DMS153 treated with DMSO at 0.1 percent for 48 hours (cell line): ENCODE measurements at regions not wholly inside any gene's neighbourhood (a gene's known extent, or its start where the extent isn't known, plus 50 kb on each side); places are given as distances from the start of the nearest gene placed in this dataset.

Experiments
- DNase-seq: peaks from one replicate; lab custom pipeline; 2025; ENCODE audit not compliant: unreplicated experiment; lab: John Stamatoyannopoulos, UW

DNA sequence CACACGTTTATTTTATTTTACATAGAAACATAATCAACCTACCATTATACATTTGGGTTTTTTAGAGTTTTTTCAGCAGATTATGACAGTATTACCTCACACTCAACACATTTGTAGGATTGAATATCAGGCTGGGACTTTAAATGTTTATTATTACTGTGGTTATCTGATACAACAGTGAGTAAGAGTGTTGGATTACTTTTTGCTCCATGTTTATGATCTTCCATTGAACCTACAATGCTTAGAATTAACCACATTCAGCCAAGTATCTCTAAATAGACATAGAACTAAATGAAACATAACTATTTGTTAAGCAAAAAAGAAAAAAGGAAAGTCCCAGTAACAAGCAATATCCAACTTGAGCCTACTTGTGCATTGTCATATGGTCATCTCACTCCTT is 607.4 kb upstream of the PITX2 start:
- DNase-seq = no peak

DNA sequence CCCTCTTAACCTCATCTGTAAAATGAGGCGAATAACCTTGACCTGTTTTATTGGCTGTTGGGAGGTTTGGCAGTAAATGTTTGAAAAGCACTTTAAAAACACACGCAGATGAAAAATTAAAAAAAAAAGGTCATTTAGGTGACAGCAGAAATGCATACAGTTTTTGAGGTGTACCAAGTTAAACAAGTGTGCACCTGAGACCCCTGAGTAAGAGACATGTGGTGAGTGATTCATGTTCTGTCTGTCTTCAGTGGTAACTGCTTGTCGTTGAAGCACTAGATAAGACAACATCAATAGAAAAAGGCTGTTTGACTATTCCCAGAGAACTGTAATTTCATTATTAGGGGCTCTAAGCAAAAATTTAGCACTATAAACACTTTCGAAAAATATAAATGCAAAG is 608.4 kb upstream of the PITX2 start:
- DNase-seq = no peak

DNA sequence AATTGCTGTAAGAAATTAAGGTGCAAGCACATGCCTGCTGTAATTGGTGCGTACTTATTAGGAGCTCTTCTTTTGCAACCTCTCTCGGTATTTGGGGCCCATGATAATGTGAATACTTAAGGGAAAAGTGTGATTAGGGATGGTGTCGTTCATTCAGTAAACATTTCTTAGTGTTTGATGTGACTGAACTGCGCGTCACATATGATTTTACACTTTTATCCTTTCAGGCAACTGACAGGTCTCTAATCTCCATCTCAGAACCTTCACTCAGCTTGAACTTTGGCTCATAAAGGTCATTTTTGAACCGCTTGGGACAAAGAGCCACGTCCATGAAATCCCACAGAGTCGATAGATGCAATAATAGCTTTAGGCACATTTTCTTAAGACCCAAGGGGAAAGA is 612.1 kb upstream of the PITX2 start:
- no peak for DNase-seq

- DNase-seq = no peak
Observed at GRCh38 chr4:111263836-111264235, 641.0 kb upstream of the PITX2 start.

GRCh38 chr4:111266937-111267336 is 644.1 kb upstream of the PITX2 start:
- DNase-seq = no peak

GRCh38 chr4:111267786-111268185 is 644.9 kb upstream of the PITX2 start:
- no peak for DNase-seq

GRCh38 chr4:111268769-111269414 is 646.0 kb upstream of the PITX2 start:
- no peak for DNase-seq

GRCh38 chr4:111269439-111269838 is 646.6 kb upstream of the PITX2 start:
- no peak for DNase-seq

GRCh38 chr4:111274060-111274459 is 651.2 kb upstream of the PITX2 start:
- DNase-seq = no peak

- DNase-seq = no peak
Observed at GRCh38 chr4:111274486-111274885, 651.6 kb upstream of the PITX2 start.

DNA sequence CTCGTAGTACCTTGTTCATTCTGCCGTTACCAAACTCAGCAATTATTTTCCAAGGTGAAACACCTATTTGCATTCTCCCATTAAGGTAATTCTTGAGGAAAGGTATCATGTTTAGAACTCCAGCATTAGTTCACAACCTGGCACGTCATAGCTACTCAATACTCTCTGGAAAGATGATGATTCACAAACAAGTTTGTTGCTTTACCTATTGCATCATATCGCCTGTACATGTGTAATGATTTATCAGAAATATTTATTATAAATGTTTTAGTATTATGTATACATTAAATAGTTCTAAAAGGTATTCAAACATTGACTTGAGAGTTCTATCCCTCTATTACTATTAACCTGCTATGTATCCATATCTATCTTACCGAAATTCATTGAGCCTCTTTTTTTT is 658.3 kb upstream of the PITX2 start:
- no peak for DNase-seq

DNA sequence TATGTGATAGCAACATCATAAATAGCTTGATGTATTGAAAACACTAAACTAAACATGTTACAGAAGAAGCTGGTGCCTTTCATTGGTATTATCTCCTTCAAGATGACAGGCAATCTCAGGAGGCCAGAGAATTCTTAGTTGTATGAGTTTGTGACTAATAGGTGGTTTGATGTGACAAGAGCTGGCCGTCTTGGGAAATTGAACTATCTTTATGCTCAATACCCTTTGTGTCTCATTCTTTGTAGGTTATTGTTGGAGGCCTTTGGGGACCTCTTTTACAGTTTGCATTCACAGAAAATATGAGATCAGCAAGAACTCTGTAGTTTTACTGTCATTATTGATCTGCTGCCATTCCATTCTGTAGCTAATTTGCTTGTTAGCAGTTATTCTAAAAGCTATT is 659.2 kb upstream of the PITX2 start:
- no peak for DNase-seq

DNA sequence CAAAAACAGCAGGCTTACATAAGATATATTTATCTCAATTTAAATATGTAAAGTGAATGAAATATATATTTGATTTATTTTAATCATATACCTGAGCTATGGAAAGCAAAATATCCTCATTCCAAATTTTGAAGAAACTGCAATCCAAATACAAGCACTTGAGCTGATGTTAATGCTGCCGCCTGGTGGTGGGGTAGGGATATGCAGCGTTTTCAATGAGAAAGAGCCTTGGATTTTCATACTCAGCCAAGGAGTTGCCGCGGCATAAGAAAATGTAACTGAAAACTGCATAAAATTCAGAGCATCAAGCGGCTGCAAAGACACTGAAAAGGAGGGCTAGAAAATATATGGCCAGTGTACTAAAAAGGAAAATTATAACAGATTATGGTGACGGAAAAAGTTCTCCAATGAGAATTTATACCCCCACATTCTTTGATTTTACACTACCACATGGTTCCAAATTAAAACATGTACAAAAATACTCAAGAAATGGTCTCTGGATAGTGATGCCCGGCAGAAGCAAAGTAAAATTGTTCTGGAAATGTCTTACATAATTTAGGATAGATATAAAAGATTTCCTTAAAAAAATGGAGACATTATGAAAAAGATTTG is 660.3 kb upstream of the PITX2 start:
- no peak for DNase-seq

GRCh38 chr4:111296466-111296865 is 673.6 kb upstream of the PITX2 start:
- no peak for DNase-seq

DNA sequence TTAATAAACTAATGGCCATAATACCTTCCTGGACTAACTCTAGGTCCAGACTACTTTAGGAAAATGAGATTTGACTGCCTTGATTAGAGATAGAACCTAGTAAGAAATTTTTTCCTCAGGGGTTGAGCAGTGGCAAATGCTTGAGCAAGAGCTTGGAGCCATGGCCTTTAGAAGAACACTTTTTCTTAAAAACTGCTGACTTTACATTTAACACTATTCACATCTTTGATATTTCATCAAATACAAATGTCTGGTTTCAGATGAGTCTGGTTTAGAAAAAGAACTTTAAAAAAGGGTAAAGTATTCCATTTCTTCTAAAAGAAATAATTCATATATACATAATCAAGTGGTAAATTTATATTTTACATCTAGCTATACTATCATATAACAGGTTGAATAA is 680.9 kb upstream of the PITX2 start:
- no peak for DNase-seq

- DNase-seq = no peak
Observed at GRCh38 chr4:111323496-111323895, 700.6 kb upstream of the PITX2 start.

DNA sequence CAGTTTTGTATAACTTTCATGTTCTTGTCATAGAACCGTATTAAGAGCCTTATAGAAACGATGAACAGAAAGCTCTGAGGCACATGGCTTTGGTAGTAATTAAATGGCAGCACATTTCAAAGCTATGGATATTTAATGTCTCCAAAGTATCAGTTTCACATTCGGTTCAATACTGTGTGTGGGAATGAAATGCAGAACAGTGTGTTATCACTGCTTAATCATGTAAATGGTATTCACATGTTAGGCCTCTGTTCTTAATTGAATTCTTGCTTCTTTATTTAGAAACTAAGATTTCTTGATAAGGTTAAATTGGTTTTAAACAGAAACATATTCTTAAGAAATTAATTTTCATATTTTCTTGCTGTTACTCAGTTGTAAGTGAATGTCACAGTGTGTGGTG is 701.0 kb upstream of the PITX2 start:
- no peak for DNase-seq

DNA sequence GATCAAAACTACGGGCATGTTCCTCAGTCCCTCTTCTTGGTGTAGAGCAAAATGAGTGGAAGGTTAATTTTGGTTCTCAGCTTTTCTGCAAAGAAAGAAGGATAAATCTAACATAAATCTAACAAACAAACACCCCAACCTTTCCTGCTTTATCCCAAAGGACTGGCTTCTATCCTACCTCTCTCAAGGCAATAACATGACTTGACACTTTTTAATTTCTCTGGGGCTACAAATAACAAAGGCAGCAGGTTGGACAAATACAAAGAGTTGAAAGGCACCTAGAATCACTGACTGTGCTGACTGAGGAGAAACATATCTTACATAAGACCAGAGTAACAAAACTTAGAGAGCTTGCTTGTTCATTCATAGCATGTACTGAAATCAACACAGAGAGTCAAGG is 703.6 kb upstream of the PITX2 start:
- no peak for DNase-seq

DNA sequence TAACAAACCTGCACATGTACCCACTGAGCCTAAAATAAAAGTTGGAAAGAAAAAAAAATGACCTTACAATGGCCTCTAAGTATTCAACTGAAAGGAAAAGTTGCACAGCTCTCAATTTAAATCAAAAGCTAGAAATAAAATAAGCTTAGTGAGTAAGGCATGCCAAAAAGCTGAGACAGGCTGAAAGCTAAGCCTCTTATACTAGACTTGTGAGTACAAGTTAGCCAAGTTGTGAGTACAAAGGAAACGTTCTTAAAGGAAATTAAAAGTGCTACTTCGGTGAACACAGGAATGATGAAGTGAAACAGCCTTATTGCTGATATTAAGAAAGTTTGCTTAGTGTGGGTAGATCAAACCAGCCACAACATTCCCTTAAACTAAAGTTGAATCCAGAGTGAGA is 707.9 kb upstream of the PITX2 start:
- DNase-seq = no peak

GRCh38 chr4:111334361-111334760 is 711.5 kb upstream of the PITX2 start:
- no peak for DNase-seq

DNA sequence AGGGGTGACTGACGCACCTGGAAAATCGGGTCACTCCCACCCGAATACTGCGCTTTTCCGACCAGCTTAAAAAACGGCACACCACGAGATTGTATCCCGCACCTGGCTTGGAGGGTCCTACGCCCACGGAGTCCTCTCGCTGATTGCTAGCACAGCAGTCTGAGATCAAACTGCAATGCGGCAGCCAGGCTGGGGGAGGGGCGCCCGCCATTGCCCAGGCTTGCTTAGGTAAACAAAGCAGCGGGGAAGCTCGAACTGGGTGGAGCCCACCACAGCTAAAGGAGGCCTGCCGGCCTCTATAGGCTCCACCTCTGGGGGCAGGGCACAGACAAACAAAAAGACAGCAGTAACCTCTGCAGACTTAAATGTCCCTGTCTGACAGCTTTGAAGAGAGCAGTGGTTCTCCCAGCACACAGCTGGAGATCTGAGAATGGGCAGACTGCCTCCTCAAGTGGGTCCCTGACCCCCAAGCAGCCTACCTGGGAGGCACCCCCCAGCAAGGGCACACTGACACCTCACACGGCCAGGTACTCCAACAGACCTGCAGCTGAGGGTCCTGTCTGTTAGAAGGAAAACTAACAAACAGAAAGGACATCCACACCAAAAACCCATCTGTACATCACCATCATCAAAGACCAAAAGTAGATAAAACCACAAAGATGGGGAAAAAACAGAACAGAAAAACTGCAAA is 714.5 kb upstream of the PITX2 start:
- peak; percentile 18 for DNase-seq

DNA sequence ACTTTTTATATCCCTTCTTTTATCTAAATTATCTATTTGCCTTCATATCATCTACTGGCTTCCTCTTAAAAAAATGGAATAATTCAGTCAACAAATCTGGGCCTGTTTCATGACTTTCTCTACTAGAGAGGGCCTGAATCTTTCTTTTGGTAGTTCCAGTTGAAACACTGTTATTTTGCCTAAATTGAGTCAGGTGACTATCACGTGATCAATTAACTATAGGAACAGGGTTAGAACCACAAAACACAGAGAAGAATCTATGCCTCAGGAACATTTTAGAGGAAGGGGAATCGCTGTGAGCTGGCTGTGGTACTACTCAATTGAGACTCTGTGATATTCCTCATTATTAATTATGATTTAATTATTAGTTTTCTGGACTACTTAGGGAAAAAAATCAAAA is 736.7 kb upstream of the PITX2 start:
- DNase-seq = no peak

- no peak for DNase-seq
Observed at GRCh38 chr4:111360906-111361305, 738.0 kb upstream of the PITX2 start.
